NCI-H2227 (cell line): ENCODE measurements at regions not wholly inside any gene's neighbourhood (a gene's known extent, or its start where the extent isn't known, plus 50 kb on each side); places are given as distances from the start of the nearest gene placed in this dataset.

Experiments
- DNase-seq: peaks from one replicate; lab custom pipeline; 2025; ENCODE audit not compliant: unreplicated experiment; lab: John Stamatoyannopoulos, UW

- no peak for DNase-seq
Observed at GRCh38 chr1:116819081-116819480, 64.9 kb downstream of the CD2 start.

GRCh38 chr1:116820369-116820768 is 66.1 kb downstream of the CD2 start:
- no peak for DNase-seq

GRCh38 chr1:116821763-116822162 is 67.5 kb downstream of the CD2 start:
- DNase-seq = no peak

GRCh38 chr1:116824631-116825206 is 70.5 kb downstream of the CD2 start:
- no peak for DNase-seq

- no peak for DNase-seq
Observed at GRCh38 chr1:116825207-116825719, 71.0 kb downstream of the CD2 start.

GRCh38 chr1:116825720-116826438 is 71.6 kb downstream of the CD2 start:
- DNase-seq = no peak

GRCh38 chr1:116826818-116827606 is 72.8 kb downstream of the CD2 start:
- DNase-seq = peak; percentile 10

- DNase-seq = no peak
Observed at GRCh38 chr1:116827607-116828105, 73.4 kb downstream of the CD2 start.

GRCh38 chr1:116832308-116832931 is 77.3 kb upstream of the PTGFRN start:
- no peak for DNase-seq

- no peak for DNase-seq
Observed at GRCh38 chr1:116832932-116833578, 76.7 kb upstream of the PTGFRN start.

- DNase-seq = no peak
Observed at GRCh38 chr1:116833718-116834117, 76.0 kb upstream of the PTGFRN start.

- no peak for DNase-seq
Observed at GRCh38 chr1:116834595-116834994, 75.1 kb upstream of the PTGFRN start.

- no peak for DNase-seq
Observed at GRCh38 chr1:116835161-116835560, 74.6 kb upstream of the PTGFRN start.

- no peak for DNase-seq
Observed at GRCh38 chr1:116836099-116836498, 73.6 kb upstream of the PTGFRN start.

GRCh38 chr1:116841569-116842344 is 68.0 kb upstream of the PTGFRN start:
- DNase-seq = no peak

GRCh38 chr1:116842654-116843053 is 67.1 kb upstream of the PTGFRN start:
- DNase-seq = no peak

- no peak for DNase-seq
Observed at GRCh38 chr1:116844775-116845174, 64.9 kb upstream of the PTGFRN start.

- DNase-seq = no peak
Observed at GRCh38 chr1:116847190-116847589, 62.5 kb upstream of the PTGFRN start.

- DNase-seq = no peak
Observed at GRCh38 chr1:116847688-116848531, 61.8 kb upstream of the PTGFRN start.
